ENCODE measurements at regions not wholly inside any gene's neighbourhood (a gene's known extent, or its start where the extent isn't known, plus 50 kb on each side); places are given as distances from the start of the nearest gene placed in this dataset.

DNA sequence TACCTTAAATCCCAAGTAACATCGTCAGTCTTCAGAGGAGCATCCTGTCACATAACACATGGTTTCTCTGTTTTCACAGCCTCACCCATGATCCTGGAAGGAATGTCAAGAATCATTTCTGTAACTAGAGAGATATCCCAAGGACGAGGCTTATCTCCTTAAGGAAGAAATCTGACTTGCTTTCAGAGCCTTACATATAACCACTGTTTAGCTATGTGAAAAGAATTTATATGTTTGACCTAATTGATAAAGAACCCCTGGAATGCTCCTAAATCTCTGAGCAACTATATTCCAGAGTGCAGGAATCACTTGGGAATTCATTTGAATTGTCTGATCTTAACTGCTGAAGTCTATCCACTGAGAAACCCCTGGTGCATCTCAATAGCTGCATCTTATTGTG is 243.1 kb downstream of the ALDH8A1 start:
- DNase-seq = no peak

DNA sequence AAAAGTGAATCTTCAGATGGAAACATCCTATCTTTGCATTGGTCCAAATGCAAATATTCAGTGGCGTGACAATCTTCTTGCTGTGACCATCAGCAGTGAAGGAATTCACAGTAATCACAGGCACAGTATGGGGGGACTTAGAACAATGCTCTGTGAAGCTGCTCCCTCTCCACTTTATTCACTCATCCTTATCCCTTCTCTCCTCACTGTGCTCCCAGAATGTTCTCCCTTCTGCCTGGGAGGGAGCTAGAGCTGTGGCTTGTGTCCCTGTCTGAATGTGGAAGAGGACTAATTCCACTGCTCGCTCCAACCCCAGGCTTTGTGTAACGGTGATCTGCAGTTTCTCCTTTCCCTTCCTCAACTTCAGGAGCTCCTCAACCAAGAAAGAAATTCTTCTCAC is 243.7 kb downstream of the ALDH8A1 start:
- DNase-seq = no peak

DNA sequence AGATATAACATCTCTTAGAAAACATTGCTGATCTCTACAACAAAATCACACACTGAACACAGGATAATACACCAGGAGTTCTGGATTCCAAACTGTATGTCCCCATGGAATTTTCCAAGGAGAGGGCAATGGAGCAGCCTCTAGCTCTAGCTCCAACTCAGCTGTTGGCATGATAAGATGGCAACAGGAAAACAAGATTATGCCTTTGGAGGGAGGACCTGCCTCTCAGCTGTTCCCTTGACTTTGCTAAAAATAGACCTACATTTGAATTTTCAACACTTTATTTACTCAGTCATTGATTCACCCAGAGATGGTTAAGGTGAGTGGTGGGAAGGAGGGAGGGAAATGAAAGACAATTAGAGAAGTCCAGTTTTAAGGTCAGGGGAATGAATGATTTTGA is 246.7 kb downstream of the ALDH8A1 start:
- no peak for DNase-seq

DNA sequence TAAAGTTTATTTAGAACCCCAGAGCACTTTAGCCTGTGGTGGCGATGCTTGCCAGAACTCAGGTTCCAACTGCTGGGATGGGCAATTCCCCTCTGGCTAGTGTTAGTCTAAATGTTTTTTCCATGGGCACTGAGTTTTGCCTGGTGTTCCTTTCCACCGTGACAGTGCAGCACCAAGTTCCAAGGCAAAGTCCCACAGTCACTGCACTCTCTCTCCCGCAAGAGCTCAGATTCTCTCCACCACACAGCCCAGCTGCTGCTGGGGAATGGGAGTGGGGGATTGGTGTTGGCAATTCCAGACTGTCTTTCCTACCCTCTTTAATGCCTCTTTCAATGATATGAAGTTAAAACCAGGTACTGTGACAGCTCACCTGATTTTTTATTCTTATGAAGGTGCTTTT is 247.6 kb downstream of the ALDH8A1 start:
- DNase-seq = no peak

DNA sequence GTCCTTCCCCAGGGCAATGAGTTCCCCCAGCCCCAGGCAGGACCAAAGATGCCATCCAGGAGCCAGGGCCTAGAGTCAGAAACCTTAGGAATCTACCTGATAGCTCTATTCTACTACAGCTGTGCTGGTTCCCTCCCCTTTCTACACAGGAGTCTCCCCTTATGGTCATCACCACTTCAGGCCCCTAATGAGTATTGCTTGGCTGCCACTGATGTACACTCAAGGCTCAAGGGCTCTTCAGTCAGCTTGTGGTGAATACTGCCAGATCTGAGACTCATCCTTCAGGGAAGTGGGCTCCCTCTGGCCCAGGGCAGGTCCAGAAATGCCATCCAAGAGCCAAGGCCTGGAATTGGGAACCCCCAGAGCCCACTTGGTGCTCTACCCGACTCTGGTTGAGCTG is 248.6 kb downstream of the ALDH8A1 start:
- no peak for DNase-seq

DNA sequence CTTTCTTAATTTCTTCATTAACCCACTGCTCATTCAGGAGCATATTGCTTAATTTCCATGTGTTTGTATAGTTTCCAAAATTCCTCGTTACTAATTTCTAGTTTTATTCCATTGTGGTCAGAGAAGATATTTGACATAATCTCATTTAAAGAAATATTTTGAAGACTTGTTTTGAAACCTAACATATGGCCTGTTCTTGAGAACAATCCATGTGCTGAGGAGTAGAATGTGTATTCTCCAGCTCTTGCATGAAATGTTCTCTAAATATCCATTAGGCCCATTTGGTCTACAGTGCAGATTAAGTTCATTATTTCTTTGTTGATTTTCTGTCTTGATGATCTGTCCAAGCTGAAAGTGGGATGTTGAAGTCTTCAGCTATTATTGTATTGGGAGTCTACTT is 251.7 kb downstream of the ALDH8A1 start:
- no peak for DNase-seq

DNA sequence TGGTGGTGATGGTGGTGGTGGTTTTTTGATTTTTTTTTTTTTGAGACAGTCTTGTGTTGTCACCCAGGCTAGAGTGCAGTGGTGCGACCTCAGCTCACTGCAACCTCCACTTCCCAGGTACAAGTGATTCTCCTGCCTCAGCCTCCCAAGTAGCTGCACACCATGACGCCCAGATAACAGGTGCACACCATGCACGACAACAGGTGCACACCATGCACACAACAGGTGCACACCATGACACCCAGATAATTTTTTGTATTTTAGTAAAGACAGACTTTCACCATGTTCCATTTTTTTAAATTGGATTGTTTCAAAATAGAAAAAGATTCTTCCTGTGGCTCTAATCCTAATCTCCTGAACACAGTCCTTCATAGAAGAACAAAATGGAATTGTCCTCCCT is 257.9 kb downstream of the ALDH8A1 start:
- DNase-seq = no peak

DNA sequence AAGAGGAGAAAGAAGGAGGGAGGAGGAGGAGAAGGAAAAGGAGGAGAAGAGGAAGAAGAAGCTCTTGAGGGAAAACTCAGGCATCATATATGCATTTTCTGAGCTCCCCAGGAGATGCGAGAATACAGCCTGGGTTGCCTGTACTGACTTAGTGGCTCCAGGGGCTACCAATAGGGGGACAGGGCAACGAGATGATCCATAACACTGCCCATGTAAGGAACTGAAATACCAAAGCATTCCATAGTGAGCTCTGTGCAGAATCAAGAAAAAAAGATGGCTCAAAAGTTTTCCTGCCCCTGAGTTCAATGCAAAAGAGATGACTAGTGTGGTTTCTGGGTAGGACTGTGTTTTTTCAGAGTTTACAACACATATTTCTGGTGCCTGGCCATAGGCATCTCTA is 258.7 kb downstream of the ALDH8A1 start:
- DNase-seq = no peak

DNA sequence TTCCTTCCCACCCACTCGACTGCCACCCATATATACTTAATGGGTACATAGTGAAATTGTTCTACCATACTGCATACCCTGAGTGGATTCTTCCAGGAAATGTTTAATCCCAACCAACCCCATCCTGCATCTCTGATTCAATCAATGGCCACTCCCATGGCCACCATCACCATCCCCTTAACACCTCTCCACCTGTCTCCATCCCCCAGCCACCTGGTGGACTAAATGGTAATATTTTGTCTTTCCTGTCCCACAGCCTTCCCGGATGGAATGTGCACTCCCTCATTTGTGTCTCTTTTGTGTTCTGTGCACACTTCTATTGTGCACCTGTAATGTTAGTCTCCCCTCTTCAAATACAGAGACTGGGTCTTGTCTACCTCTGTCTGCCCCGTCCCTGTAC is 259.9 kb downstream of the ALDH8A1 start:
- DNase-seq = no peak

DNA sequence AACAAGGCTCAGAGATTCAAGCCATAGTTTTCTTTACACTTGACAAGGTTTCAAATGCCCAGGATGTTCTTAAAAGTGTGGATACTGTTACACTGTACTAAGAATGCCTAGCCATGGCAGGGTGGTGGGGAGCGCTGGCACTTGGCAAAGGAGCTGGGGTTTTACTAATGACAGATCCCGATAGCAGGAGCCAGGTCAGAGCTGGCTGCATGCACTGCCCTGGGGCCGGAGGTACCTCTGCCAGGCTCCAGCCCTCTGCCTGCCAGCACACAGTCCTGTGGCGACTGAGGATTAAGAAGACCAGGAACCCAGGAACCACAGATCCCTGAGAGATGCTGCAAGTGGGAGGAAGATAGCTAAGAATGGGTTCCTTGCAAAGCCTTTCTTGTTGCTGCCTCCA is 260.3 kb downstream of the ALDH8A1 start:
- no peak for DNase-seq

DNA sequence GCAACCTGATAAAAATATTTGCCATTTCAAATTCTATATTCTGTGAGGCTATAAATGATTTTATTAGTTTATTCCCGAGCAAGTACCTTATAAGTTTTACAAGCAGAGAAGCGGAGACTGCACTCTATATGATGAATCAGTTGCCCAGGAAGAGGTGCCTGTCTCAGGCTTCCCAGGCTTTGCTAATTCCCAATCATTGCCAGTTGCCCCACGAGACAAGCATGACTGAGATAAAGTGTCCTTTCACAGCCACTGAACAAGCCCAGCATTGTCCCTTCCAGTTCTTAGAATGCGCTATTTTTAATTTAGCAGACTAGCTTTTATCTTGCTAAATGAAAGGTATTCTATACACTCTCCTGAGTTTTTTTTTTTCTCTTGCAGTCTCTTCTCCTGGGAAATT is 260.7 kb downstream of the ALDH8A1 start:
- no peak for DNase-seq

DNA sequence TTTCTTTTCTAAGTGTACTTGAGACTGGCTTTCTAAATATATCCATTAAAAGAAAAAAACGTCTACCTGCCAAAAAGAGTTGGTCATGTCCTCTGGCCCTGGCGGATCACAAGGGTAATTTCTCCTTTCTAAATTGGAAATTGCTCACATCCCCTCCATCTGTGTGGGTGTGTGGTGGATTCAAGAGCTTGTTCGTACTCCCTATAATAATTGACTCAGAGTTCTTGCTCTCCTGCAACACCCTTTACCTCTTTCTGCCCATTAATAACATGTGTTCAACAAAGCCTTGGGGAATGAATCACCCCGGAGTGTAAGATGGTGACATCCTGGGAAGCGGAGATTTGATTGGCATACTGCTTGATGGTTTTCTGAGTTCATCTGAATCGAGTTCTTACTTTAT is 263.8 kb downstream of the ALDH8A1 start:
- DNase-seq = no peak

DNA sequence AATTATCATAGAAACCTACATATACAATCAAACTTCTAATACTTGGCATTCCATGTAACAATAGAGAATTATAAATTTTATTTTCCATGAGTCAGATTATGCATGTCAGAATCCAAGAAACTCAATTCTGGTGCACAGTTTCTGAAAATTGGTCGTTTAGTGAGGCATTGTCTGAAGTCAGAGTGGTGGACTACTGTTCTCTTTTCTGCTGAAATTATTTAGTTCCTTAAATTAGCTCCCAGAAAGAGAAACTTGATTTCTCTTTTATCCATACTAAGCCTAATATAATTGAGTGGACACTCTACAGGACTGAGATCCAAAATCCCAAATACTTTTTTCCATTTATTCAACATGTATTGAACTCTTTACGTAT is 265.5 kb downstream of the ALDH8A1 start:
- DNase-seq = no peak

DNA sequence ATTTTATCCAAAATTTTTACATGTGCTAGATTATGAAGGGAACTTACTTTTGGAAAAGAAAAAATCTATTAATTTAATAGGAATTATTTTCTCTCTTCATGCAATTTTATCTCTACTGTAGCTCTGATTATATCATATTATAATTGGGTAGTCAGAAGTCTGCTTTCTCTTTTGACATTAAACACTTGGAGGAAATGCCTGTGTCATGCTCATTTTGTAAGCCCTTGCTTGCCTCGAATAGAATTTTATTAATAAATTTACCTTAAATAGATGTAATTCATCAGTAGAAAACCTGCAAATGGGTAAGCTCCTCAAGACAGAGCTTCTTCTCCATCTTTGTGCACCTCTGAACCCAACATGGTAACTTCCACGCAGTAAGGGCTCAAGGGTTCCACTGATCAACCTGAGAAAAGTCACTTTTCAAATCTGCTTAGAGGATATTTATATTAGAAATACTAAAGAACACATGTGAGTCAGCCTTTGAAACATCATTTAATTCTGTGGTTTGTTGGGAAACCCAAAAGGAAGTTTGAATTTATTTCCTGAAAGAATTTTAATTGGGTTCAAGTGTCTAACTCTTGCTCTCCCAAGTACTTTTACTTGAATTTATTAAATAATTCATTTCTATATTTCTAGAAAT is 266.0 kb downstream of the ALDH8A1 start:
- DNase-seq = no peak

DNA sequence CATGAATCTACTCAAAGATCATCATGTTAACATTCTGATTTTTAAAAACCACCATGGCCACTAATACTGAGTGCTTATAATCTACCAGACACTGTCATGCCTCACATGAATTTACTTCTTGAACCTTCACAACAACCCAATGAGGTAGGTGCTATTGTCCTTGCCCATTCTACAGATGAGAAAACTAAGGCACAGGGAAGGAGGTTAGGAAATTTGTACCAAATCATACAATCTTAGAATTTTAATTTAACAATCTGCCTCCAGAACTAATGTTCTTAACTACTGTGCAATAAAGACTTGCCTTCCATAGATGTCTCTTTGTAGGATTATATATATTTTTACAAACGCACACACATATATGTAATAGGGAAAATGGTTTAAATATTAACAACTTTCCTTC is 269.5 kb downstream of the ALDH8A1 start:
- DNase-seq = no peak

DNA sequence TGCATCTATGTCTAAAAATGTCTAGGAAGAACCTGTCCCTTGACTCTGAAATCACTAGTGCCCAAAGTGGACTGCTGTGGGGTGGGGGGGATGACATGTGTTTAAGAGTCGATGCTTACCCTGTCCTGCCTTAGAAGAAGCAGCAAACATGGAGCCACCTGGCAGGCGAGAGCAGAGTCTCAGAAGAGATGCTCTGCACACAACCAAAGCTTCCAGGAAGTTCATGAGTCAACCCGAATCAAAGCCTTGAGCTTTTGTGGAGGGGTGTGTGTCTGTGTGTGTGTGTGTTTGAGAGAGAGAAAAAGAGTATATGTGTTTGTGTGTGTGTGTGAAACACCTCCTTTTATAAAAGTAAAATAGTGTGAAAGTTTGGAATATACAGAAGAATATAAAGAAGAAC is 269.9 kb downstream of the ALDH8A1 start:
- no peak for DNase-seq

DNA sequence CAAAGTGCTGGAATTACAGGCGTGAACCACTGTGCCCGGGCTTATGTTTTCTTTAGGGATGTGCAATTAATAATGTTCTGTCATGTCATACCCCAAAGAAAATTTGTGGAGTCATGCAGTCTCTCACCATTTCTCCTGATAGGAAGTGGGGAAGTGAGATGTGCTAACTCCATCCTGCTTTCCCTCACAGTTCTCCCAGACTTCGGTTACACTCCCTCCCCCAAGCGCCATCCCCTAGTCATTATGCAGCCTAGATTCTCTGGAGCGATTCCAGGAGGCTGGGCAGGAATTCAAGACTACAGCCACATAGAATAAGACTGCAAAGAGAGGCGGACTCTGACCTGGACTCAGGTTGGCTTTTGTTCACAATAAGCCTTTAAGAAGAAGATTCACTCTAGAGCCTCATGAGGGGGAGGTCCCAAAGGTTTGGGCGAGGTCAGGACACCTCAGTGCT is 271.4 kb downstream of the ALDH8A1 start:
- no peak for DNase-seq

DNA sequence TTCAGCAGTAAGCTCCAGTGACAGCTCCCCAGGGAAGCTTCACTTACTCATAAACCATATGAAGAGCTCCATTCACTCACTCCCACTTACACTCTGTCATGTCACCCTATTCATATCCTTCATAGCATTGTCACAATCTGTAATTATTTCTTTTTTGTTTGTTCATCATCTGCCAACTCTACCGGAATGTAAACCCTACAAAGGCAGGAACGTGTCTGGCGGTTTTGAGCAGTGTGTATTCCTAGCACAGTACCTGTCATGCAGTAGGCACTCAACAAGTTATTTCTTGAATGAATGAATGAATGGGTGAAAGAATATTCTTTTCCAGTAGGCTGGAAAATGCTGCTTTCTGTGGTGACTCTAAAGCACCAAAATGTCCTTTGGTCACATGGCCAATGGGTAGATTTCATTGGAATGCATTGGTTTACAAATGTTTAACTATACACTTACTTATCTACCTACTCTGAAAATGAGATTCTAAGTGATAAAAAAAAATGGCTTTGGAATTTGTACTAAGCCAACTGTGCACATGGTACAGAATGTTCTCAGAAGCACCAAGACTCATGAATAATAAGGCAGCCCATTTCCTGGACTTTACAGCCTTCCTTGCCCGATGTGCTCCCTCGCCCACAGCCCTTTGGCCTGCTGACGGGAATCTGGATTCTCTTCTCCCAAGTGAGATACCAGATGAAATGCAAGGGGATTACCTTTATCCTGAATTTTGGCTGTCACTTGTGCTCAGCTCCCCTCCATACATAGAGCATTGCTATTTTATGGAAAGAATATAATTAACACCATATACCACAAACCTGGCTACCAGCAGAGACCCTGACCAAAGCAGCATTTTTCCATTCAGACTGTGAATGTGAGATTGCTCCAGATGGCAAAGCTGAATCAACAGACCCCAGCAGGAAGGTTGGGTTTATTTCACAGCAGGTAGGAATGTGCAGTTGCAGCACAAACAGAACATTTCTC is 273.3 kb downstream of the ALDH8A1 start:
- DNase-seq = no peak

DNA sequence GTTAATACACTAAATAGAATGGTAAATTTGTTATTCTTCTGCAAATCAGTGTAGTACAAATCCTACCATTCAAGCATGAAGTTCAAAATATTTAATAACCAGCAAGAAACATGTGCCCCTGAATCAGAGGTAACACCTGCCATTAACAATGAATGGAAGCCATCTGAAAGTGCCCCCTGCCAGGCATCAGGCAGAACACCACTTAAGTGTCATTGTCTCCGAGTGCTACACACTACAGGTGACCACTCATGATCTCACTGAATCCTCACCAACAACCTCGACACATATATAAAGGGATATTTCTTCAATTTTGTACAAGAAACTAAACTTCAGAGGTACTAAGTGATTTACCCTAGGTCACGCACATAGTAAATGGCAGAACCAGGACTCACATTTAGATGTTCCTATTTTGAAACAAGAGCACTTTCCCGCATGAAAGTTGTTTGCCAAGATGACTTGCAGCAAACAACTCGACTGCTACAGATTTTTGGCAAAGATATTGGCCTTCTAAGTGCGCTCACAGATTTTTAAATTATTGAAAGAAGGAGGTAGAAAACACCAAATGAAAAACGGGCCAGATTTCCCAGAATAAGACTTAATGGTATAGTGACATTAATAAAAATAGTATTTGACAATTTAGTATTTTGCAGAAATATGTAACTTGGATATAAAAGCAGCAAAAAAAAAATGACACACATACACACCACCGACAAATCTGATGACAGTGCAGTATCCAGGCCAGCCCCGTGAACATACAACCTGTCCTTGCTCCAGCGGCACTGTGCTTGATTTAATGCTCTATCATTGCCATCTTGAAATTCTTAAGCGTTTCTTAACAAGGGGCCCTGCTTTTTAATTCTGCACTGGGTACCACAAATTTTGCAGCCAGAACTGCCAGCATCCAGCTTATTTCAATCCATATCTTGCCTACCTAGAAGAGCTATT is 274.5 kb downstream of the ALDH8A1 start:
- no peak for DNase-seq

DNA sequence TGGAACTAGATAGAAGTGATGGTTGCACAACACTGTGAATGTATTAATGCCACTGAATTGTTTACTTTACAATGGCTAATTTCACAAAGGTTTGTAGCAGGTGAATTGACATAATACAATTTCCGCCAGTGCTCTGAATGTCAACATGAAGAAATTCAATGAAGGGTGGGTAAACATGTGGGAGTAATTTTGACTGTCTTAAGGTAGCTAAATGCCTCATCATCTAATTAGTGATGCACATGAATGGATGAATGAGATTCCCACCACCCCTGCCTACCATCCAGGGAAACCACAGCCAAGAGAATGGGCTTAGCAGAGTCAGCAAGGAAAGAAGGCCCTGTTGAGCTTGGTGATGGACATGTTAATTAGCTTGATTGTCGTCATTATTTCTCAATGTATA is 275.3 kb downstream of the ALDH8A1 start:
- no peak for DNase-seq

DNA sequence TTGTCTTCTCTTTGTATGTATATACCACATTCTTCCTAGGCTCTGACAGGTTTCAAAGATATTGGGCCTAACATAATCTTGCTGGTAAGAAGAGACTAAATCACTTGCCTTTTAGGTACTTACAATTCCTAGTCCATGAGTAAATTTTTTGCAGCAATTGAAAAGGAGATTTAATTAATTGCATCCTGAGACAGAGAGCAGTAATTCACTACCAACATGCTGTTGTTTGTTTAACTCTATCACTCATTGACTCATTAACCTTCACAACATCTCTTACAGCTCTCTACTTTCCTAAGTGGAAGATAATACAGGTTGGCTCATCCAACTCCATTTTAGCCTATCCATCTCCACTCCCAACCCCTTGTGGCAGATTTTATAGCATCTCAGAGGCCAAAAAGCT is 280.4 kb downstream of the ALDH8A1 start:
- DNase-seq = no peak

DNA sequence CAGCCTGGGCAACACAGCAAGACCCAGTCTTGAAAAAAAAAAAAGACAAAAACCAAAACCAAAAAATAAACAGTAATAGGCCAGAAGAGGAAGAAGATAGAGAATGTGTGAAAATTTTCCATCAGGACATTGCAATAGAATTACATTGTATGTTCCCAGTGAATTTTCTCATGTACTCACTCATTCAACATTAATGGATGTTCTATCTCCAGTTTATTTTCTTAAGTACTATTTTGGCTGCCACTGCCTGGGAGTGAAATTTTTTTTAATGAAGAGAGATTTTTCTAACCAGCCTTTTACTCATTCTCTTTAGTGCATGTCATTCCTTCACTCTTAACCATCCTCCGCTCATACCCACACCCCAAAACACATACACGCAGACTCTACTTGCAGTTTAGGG is 282.8 kb downstream of the ALDH8A1 start:
- no peak for DNase-seq

DNA sequence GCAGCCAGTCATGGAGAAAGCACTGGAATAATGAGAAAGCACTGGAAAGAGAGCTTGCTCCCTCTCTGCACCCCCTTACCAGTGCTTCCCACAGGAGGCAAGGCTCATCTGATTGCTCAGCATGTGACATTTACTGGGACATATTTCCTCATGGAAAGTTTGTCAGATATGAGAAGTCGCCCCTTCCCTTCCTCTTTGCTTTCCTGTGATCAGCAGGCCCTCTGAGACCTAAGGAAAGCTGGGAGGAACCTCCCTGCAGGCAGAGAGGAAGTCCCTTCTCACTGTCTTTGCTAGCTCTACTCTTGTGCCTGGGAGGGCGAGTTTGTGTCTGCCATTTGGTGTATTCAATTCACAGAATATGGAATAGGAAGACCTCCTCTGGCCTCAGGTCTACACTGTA is 283.8 kb downstream of the ALDH8A1 start:
- no peak for DNase-seq

Measured in SW 1271 (cell line).